NCI-H187 (cell line): ENCODE measurements at regions not wholly inside any gene's neighbourhood (a gene's known extent, or its start where the extent isn't known, plus 50 kb on each side); places are given as distances from the start of the nearest gene placed in this dataset.

Experiments used
- DNase-seq, 2 experiments: peaks; one replicate each; lab custom pipeline; 2025; lab: John Stamatoyannopoulos, UW

DNA sequence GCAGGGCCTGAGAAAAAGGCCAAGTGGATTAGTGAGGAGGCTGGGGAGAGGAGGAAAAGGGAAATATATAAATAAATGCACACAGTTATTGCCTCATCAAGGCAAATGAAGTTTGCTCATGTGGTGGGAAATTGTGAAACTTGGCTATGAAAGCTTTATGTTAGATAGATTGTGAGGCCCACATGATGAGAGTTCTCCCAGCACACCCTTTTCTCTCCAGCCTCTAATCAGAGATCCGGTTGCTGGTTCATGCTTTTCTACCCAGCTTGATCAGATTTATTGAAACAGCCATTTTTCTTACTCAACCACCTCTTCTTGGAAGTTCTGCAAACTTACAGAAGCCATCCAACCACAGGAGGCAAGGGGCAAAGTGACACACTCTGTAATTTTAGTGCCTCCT, 125.8 kb upstream of the KLF4 start:
- DNase-seq: no peak

DNA sequence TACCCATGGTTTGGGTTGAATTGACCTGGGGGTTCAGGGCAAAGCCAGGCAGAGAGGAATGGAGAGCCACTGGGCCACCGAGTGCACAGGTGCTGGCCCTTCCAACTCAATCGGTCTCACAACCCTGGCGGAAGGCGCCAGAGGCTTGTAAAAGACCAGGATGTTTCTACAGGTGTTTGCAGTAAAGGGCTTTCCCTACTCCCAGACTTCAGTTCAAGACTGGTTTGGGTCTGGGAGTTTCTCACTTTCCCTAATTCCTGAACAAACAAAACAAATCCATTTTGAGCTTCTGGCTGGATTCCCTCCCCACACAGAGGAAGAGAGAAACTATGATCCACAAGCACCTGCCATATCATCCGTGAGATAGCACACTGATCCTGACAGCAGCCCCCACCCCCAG, 125.2 kb upstream of the KLF4 start:
- no peak for DNase-seq

DNA sequence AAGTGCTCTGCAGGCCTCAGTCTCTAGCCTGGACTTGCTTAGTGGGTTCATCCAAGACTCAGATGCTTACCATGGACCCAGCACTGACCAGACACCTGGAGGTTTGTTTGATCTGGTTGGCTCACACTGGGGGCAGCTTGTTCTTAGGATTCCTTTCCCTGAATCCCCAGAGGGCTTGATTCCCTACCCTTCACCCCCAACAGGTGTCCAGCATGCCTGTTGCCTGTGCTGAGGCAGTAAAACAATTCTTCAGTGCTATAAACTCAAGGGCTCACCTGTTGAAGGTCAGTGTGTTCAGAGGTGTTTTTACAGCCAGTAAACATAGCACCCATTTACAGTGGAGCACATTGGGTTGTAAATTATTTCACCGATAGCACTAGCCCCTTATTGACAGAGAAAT, 123.8 kb upstream of the KLF4 start:
- DNase-seq: no peak

DNA sequence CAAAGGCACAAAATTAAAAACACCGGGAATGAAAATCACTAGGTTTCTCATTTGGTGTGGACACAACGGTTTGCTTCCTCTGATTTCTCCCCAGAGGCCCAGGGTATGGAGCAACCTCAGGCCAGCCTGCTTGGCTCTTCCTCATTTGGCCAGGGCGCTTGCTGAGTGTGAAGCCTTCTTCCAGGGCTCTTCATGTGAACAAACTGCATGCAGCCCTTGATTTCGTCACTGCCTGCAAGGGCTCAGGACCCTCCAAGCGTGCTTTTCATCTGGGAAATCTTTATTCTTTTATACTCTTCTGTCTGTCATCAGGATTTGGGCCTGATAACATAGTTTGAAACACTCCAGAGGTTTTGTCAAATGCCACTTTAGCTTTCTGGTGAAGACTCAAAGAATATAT, 122.6 kb upstream of the KLF4 start:
- no peak for DNase-seq

DNA sequence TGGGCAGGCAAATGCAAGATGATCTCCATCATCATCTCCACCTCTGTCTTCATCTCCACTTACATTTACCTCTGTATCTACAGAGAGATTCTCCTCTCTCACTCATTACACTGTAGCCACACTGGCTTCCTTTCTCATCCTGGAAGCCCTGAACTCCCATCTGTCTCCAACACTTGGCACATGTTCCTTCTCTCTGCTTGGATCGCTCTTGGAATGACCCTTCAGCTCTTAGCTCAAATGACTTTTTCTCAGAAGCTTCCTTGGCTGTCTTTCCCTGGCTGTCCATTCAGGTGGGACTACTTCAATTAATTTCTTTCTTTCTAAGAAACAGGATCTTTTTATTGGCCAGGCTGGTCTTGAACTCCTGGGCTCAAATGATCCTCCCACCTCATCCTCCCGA, 120.0 kb upstream of the KLF4 start:
- no peak for DNase-seq

DNA sequence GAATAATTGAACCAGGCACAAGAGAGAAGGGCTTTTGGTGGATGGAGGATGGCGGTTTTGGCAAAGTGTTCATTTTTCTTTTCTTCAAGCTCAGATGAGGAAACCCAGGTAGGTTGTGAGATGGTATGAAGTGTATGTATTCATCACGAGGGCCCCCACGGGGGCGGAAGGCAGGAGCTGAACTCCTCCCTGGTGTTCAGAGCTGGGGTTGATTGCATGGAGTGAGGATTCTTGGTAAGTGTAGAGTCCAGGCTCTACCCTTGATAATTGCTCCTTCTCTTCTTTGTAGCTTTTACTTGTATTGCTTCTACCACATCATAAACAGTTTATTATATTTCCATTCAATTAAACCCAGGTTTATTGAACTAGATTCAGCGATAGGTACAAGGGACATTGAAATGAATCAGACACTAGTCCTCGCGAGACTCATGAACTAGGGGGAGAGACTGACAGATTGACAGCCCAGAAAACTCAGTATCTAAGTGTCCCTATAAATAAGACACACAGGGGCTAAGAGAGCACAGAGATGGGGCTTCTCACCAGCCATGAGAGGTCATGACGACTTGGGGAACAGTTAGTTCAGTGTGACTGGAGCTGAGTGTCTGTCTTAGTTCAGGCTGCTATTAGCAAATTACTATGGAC, 116.7 kb upstream of the KLF4 start:
- no peak for DNase-seq

DNA sequence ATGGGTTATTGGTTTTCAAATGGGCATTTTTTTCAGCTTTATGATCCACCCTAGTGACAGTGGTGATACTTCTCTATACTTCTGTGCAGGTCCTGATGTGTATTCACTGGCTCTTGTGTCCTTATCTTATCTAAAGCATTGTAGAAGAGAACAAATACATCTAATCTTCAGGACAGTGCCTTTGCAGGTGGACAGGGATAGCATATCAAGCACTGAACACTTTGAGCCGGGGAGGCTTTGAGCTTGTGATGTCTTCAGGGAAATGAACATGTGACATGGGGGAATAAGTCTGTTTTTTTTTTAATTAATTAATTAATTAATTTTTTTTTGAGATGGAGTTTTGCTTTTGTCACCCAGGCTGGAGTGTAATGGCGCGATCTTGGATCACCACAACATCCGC, 115.5 kb upstream of the KLF4 start:
- no peak for DNase-seq

DNA sequence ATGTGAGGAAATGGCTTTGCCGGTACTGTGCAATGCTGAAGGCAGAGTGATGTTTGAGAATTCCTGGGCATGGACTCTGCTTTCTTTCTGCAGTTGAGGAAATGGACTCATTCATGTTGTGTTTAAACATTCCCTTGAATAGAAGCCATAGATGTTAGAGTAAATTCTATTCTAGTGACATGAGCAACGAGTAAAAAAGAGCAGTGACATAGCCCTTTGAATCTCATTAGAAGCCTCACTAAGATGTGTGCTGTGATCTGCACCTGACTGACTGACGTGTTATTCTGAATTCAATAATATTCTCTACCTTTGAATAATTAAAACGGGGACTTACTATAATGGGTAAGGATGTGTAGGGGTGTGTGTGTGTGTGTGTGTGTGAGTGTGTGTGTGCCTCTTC, 113.7 kb upstream of the KLF4 start:
- no peak for DNase-seq

DNA sequence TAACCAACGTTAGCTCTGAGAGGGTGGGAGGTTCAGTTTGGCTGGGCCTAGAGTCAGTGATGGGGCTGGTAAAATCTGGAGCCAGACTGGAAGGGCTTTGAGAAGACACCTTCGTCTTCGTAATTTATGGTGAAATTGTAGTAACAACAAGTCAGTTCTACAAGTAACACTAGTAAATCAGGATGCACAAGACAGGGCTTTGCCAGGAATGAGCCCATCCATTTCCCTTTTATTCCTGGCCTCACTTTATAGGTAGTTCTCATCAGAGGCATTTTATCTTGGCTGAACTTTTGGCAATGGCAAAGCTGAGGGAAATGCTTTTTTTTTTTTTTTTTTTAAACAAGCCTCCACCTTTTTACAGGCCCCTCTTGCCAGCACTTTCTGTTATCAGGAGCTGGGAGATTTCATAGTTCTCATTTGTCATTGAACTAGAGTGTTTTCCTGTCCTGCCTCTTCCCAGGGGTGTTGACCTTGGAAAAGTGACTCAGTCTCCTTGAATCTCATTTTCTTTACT, 110.5 kb upstream of the KLF4 start:
- DNase-seq: no peak

DNA sequence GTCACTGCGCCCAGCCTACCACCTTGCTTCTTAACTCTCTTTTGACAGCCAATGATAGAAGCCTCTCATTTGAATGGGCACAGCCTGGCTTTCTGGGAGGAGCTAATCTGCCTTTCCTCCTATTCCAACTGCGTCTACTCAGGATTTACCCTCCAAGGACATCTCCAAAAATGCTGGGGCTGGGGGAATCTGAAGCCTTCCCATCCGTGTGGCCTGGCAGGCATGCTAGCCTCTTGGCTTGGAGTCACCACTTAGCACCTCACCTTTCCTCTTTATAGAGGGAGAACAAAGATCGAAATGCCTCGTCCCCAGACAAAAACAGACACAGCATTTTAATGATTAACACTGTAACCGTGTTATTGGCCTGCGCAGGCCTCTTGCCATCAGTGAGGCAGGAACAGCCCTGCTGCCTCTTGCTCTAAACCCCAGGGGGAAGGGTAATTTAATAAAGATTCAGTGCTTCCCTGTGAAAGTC, 108.2 kb upstream of the KLF4 start:
- DNase-seq: no peak

DNA sequence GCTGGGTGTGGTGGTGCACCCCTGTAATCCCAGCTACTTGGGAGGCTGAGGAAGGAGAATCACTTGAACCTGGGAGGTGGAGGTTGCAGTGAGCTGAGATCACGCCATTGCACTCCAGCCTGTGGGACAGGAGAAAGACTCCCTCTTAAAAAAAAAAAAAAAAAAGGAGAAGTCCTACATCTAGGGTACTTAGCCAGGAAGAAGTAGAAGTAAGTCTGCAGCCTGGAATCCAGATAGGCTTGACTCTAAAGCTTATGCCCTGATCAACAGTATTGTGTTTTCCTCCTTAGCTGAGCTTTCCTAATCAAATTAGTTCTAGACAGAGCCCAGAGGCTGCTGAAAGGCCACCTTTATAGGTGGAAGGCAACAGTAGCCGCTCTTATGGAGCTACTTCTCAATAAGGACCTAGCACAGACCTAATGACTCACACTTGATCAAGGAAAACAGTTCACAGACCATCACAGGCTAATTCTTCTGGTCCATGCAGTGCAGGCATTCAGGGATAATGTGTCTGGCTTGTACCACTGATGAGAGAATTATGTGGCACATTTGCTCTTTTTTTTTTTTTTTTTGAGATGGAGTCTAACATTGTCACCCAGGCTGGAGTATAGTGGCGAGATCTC, 105.5 kb upstream of the KLF4 start:
- no peak for DNase-seq

DNA sequence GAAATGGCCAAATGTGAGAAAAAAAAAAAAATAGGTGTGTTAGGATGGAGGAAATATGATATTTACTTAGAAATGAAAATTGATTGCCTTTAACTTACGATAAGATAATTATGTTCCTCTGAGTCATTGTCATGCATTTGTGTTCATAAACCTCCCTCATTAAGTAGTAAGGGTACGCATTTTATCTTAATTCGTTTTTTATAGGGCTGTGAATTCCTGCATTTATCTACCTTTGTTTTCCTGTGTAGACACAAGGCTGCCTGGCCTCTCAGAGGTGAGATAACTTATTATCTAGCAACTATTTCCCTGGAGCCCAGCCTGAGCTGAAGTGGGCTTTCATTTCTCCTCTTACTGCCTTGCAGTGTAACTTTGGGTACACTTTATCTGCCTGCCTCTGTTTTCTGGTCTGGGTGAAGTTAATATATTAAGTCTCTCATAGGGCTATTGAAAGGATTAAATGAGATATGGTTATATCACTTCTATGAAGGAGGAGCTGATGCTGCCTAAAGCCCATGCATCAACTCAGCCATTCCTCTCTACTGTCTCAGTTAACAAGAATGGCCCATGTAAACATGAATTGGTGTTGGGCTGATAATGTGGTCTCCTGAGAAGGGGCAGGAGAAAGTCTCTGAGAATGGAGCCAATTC, 103.8 kb upstream of the KLF4 start:
- DNase-seq: no peak

DNA sequence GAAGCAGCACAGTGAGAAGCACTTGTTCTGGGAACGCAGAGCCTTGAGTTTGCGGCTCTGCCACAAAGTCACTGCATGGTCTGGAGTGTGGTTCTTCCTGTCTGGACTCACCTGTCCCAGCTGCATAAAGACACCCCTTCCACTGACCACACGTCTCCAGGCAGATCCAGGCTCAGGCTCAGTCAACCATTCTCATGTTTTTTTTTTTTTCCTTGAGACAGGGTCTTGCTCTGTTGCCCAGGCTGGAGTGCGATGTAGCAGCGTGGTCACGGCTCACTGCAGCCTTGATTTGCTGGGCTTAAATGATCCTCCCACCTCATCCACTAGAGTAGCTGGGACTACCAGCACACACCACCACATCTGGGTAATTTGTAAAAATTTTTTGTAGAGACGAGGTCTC, 102.9 kb upstream of the KLF4 start:
- DNase-seq: no peak

DNA sequence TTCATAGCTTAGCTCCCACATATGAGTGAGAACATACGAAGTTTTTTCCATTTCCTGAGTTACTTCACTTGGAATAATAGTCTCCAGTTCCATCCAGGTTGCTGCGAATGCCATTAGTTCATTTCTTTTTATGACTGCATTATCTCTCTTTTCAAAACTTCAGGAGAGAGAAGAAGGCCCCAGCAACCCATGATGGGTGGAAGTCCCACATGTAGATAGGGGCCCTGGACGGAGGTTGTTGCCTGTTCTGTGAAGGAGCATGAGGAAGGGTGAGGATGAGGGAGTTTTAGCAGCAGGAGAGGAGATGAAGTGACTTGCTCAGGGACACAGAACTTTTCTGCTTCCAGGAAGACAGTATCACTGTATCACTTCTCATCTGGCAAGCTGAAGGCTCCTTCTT, 102.2 kb upstream of the KLF4 start:
- no peak for DNase-seq

DNA sequence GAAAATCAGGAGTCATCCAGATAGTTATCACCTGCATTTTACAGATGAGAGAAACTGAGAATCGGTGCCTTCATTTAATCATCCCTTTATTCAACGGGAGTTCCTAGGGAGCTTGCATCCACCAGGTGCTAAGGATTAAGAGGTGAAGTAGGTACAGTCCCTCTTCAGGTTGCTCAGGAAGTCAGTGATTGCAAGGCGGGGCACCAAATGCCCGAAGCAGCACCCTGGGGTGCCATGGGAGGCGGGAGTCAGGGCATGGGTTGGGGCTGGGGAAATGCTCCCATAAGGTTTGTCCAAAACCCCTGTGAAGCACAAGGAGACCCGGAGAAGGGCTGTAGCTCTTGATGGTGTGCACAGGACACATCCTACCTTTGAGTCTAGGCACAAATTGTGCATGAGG, 98.8 kb upstream of the KLF4 start:
- no peak for DNase-seq

DNA sequence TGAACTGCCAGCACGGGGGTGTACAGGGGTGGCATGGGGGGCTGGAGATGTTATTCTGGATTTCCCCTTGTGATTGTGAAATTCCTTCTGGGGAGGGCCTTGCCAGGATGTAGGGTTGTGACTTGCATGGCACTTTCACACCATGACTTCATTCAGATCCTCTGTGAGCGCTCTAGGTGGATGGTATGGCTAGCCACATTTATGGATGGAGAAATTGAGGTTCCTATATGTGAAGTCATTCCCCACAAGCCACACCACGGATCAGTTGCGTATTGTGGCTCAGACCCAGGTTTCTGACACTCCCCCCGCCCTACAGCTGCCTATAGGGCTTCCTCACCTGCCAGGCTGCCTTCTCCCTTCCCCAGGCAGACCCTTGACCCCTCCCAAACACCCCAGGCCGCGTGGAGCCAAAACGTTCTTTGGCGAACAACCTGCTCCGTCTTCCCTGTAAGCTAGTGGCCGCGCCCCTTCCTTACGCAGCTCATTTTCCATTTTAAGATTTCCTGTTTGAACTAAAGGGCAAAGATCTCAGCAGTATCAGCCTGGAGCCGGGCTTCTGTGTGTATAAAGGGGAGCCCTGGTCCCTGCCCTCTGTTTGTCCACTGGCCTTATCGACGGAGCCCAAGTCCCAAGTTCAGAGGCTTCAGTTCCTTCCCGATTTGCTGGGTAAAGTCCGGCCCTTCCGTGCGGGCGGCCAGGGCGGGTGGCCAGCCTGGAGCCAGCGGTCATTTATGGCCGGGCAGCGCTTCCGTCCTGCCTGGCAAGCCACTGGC, 97.8 kb upstream of the KLF4 start:
- no peak for DNase-seq

DNA sequence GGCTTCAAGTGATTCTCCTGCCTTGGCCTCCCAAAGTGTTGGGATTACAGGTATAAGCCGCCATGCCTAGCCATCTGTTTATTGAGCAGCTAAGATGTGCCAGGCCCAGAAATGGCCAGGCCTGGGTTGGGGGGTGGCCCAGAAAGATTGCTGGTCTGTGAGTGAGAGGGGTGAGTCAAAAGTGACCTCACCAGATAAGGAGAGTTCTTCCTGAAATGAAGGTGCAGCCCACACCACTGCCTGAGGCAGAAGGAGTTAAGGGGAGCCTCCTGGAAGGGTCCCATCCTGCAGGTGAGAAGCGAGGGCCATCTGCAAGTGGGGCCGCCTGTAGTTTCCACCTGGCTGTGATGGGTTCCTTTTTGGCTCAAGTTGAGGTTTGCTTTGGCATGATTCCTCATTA, 96.9 kb upstream of the KLF4 start:
- no peak for DNase-seq

DNA sequence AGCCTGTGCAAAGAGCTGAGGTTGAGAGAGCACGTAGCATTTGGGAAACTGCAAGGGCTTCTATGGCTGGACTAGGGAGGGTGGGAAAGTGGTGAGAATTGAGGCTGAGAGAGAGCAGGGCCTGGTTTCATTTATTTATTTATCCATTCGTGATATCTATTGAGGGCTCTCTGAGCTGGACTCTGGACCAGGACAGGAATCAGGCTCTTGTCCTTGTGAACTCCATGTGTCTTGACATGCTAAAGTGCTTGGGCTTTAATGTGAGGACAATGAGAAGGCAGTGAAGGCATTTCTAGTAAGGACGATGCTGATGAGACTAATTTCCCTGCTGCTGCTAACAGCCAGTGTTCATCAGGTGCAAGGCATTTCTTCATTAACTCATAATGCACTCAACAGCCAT, 95.9 kb upstream of the KLF4 start:
- no peak for DNase-seq

DNA sequence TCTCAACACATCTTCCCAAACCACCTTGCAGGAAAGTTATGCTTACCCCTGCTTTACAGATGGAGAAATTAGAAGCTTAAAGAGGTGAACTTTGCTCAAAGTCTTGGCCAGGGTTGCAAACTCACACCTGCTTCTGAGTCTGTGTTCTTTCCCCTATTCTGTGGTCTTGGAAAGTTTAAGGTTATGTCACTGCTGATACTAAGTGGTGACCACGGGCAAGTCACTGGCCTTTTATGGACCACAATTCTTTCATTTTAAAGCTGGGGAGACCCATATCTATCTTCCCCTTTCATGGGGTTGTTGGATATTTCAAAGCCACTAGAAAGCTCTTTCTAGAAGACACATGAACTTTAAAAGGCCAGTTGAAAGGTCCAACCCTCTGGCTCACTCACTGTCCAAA, 95.4 kb upstream of the KLF4 start:
- DNase-seq: no peak

DNA sequence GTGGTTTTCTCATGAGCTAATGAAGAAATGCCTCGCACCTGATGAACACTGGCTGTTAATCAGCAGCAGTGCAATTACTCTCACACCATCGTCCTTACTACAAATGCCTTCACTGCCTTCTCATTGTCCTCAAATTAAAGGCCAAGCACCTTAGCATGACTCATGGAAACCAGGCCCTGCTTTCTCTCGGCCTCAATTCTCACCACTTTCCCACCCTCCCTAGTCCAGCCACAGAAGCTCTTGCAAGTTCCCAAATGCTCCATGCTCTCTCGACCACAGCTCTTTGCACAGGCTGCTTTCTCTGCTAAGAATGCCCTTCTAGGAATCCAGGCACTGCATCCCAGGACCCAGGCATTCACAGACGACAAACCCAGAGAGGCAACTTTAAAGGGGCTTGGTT, 94.6 kb upstream of the KLF4 start:
- no peak for DNase-seq

DNA sequence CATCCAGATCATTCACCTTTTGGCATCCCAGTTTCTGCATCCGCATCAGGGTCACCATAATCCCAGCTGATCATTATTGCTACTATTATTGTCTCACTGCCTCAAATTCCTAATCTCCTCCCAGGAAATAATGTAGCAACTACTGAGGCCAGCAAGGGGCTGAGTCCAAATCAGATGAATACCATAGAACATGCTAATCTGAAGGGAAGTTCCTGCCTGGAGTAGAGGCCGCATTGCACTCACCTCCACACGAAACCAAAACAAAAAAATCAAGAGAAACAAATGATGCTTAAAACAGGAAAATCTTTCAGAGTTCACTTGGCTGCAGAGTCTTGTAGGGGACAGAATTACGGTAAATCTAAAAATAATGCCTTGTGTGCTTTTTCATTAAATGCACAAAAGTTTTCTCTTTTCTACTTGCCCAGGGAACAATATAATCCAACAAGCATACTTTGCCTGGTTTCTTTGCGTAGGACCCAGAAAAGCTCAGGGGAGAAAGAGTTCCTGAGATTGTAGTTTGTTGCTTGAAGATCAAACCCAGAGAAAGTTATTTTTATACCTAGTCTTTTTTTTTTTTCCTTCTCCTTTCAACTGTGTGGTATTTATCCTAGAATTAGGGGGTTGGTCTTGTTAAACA, 87.7 kb upstream of the KLF4 start:
- DNase-seq: no peak

DNA sequence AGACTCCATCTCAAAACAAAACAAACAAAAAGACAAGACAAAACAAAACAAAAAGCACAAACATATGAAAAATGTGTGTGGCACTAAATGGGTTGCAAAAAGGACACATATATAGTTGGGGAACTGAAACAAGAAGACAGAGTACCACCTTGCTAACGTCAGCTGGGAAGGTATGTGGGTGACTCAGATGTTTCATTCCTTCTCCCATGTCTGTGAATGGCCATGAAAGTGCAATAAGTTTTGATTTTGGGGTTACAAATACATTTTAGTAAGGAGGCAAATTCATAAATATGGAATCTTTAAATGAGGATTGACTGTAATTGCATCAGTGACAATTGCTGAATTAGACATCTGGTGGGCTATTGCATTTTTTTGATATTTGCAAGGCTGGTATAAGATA, 81.6 kb upstream of the KLF4 start:
- no peak for DNase-seq
